SK-N-MC (cell line): ENCODE measurements at regions not wholly inside any gene's neighbourhood (a gene's known extent, or its start where the extent isn't known, plus 50 kb on each side); places are given as distances from the start of the nearest gene placed in this dataset.

Experiments used
- EZH2 ChIP-seq: fragments of 200-600 bp; sonication (generic); IDR thresholded peaks from one replicate; pipeline ENCODE4 v1.6.1; 2017; ENCODE audit warnings: antibody characterized with exemption
- POLR2AphosphoS5 ChIP-seq: IDR thresholded peaks from 2 replicates; pipeline ENCODE4 v1.6.1; 2012; ENCODE audit warnings: mild to moderate bottlenecking, low read depth, low read length, borderline replicate concordance

DNA sequence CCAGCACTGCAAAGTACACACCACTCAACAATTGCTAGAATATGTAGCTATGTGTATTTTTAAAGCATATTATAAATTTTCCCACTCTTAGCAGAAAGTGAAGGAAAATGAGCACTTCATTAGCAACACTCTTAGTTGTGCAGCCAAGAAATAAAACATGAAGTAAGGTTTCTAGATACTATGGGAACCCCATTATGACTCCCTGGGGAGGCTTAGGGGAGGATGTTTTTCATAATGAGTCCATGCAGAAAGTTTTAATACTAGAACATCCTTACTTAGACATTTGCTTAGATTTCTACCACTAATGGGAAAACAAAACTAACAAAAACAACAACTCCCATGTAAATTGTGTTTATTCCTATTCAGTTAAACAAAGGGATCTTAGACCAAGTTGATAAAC is 148.4 kb upstream of the HDAC9 start:
- TF ChIP-seq EZH2 (no peak), POLR2AphosphoS5 (no peak)
